K562 (cell line): ENCODE measurements at regions not wholly inside any gene's neighbourhood (a gene's known extent, or its start where the extent isn't known, plus 50 kb on each side); places are given as distances from the start of the nearest gene placed in this dataset.

Experiments
- ATAC-seq: fragments of 200-7000 bp; cut with Tn5 transposase; 3 replicates; pipeline ENCODE4 v1.9.1; 2020; ENCODE audit warnings: moderate library complexity
- BruUV-seq: library from RNA; stranded (reverse); fragments of 400-500 nt; replicated peaks from 2 replicates; lab custom pipeline; 2021; lab: Mats Ljungman, UMichigan
- CTCF ChIA-PET: fragments of 300-600 bp; formaldehyde crosslinking; extraction: SDS; loops from one replicate; lab custom pipeline; 2021; ENCODE audit warnings: low intra/inter-chr PET ratio; lab: Yijun Ruan, JAX
- POLR2A ChIA-PET: fragments of 300-600, 350-650 bp; sonication (Branson Sonifier 250); formaldehyde crosslinking; extraction: SDS; loops from one replicate; lab custom pipeline; 2021; ENCODE audit warnings: antibody characterized with exemption, inconsistent platforms; lab: Yijun Ruan, JAX
- DNase-seq, 4 experiments: peaks; one replicate each; pipeline versions ENCODE4 v3.0.0 to v3.0.0-alpha.2; 2011 to 2018; ENCODE audit warnings: low spot score in 3 of 4, mixed read lengths in 3 of 4; ENCODE audit errors: extremely low read depth in 1 of 4
- FAIRE-seq: peaks from 2 replicates; lab custom pipeline; 2011; peaks lifted over from hg19 to GRCh38; lab: Jason Lieb, UNC
- H2AFZ ChIP-seq: 2 replicates; pipeline ENCODE4 v1.6.0; 2011; ENCODE audit warnings: low read depth, low read length, control low read depth, inconsistent platforms
- H3K27ac ChIP-seq: fragments of 200-600 bp; 3 replicates; pipeline ENCODE4 v1.8.0; 2011; ENCODE audit warnings: low read depth, mild to moderate bottlenecking, control low read depth, inconsistent platforms, low read length, moderate library complexity, mixed read lengths; ENCODE audit errors: extremely low read depth
- H3K27me3 ChIP-seq, 2 experiments: fragments of 300-600 bp in 1 of 2; 2 replicates in 1 of 2; 3 replicates in 1 of 2; pipeline versions ENCODE4 v1.6.0 to v1.8.0; 2011; ENCODE audit warnings: inconsistent platforms in 2 of 2, low read length in 2 of 2, mild to moderate bottlenecking in 1 of 2, mixed read lengths in 1 of 2, moderate library complexity in 1 of 2; ENCODE audit not compliant: control insufficient read depth in 2 of 2, insufficient read depth in 2 of 2
- H3K36me3 ChIP-seq: fragments of 300-600 bp; 3 replicates; pipeline ENCODE4 v1.8.0; 2011; ENCODE audit warnings: mild to moderate bottlenecking, low read length, inconsistent platforms; ENCODE audit not compliant: control insufficient read depth, insufficient read depth
- H3K4me1 ChIP-seq, 2 experiments: fragments of 200-600 bp in 1 of 2; replicated peaks in 1 of 2; 2 replicates in 1 of 2; 3 replicates in 1 of 2; pipeline versions ENCODE4 v1.5.1 to v1.8.0; 2011; ENCODE audit warnings: inconsistent platforms in 2 of 2, low read length in 2 of 2, mild to moderate bottlenecking in 1 of 2, mixed read lengths in 1 of 2, moderate library complexity in 1 of 2; ENCODE audit not compliant: control insufficient read depth in 2 of 2, insufficient read depth in 2 of 2
- H3K4me2 ChIP-seq: 2 replicates; pipeline ENCODE4 v1.6.1; 2011; ENCODE audit warnings: low read length, control low read depth, inconsistent platforms, mixed read lengths; ENCODE audit not compliant: insufficient read depth
- H3K4me3 ChIP-seq: fragments of 200-600 bp; sonication (generic), shearing (Covaris generic); 2 replicates; pipeline ENCODE4 v1.5.1; 2016; ENCODE audit warnings: control low read depth, inconsistent platforms
- H3K79me2 ChIP-seq: fragments of 200-600 bp; 3 replicates; pipeline ENCODE4 v1.8.0; 2011; ENCODE audit warnings: low read length, inconsistent platforms; ENCODE audit not compliant: control insufficient read depth, insufficient read depth
- H3K9ac ChIP-seq, 2 experiments: 2 replicates each; pipeline versions ENCODE4 v1.6.0 to v1.6.1; 2011; ENCODE audit warnings: low read depth in 2 of 2, low read length in 2 of 2, control low read depth in 1 of 2, inconsistent platforms in 1 of 2, mild to moderate bottlenecking in 1 of 2, mixed read lengths in 1 of 2; ENCODE audit not compliant: insufficient read depth in 1 of 2
- H3K9me1 ChIP-seq: one replicate; pipeline ENCODE4 v1.6.0; 2011; ENCODE audit warnings: inconsistent platforms, mild to moderate bottlenecking, low read length, moderate library complexity; ENCODE audit not compliant: control insufficient read depth, insufficient read depth
- H3K9me3 ChIP-seq: replicated peaks from 2 replicates; pipeline ENCODE4 v1.5.1; 2011; ENCODE audit warnings: low read depth, low read length, inconsistent platforms; ENCODE audit not compliant: control insufficient read depth, insufficient read depth
- H4K20me1 ChIP-seq: replicated peaks from 2 replicates; pipeline ENCODE4 v1.6.1; 2011; ENCODE audit warnings: low read length, inconsistent platforms, mixed read lengths; ENCODE audit not compliant: control insufficient read depth, insufficient read depth
- FOXJ2 ChIP-seq: fragments of 200-800 bp; sonication (Bioruptor generic); IDR thresholded peaks from 2 replicates; pipeline ENCODE4 v1.6.1; 2016; ENCODE audit warnings: missing genetic modification characterization, missing compliant biosample characterization
- HOMEZ ChIP-seq: fragments of 250-450 bp; sonication (Bioruptor Pico); IDR thresholded peaks from 2 replicates; pipeline ENCODE4 v1.4.0; 2020; ENCODE audit warnings: mild to moderate bottlenecking, moderate library complexity
- PTBP1 ChIP-seq: fragments of 200-400 bp; formaldehyde crosslinking; IDR thresholded peaks from 2 replicates; pipeline ENCODE4 v1.6.1; 2017; ENCODE audit warnings: low read depth, low read length
- RHOXF2B ChIP-seq: fragments of 250-450 bp; sonication (Bioruptor Pico); conservative IDR thresholded peaks from 2 replicates; pipeline ENCODE4 v1.5.1; 2021
- TBL1XR1 ChIP-seq, 2 experiments: IDR thresholded peaks; 2 replicates each; pipeline ENCODE4 v1.6.1; 2012; ENCODE audit warnings: improper control_type of control experiment in 2 of 2, low read length in 2 of 2, mild to moderate bottlenecking in 1 of 2
- TFAP4 ChIP-seq: sonication (generic); formaldehyde crosslinking; IDR thresholded peaks from 2 replicates; pipeline ENCODE4 v1.8.0; 2022; ENCODE audit warnings: missing genetic modification reagents, mild to moderate bottlenecking, moderate library complexity, borderline replicate concordance
- TRIM28 ChIP-seq: fragments of 450-650 bp; IDR thresholded peaks from 2 replicates; pipeline ENCODE4 v1.6.1; 2017
- XRCC3 ChIP-seq: fragments of 450-650 bp; IDR thresholded peaks from 2 replicates; pipeline ENCODE4 v1.6.1; 2017; ENCODE audit warnings: mild to moderate bottlenecking, moderate library complexity
- ZBTB1 ChIP-seq: sonication (generic); formaldehyde crosslinking; IDR thresholded peaks from 2 replicates; pipeline ENCODE4 v1.8.1; 2023; ENCODE audit warnings: missing genetic modification reagents, low read depth, mild to moderate bottlenecking, borderline replicate concordance
- ZNF282 ChIP-seq: sonication (generic); formaldehyde crosslinking; IDR thresholded peaks from 2 replicates; pipeline ENCODE4 v1.8.1; 2023; ENCODE audit warnings: missing genetic modification reagents
- ZNF740 ChIP-seq, 3 experiments: fragments of 200-800 bp in 1 of 3; sonication (Bioruptor generic) in 1 of 3; sonication (generic) in 1 of 3; formaldehyde crosslinking in 1 of 3; IDR thresholded peaks; 2 replicates each; pipeline versions ENCODE4 v1.6.1 to v1.8.0; 2016 to 2022; ENCODE audit warnings: mild to moderate bottlenecking in 2 of 3, missing compliant biosample characterization in 2 of 3, missing genetic modification characterization in 2 of 3, missing genetic modification reagents in 1 of 3
- ZNF766 ChIP-seq: fragments of 200-800 bp; sonication (Bioruptor generic); conservative IDR thresholded peaks from 2 replicates; pipeline ENCODE4 v1.6.1; 2016; ENCODE audit warnings: missing genetic modification characterization, missing compliant biosample characterization
- WGBS: fragments of 100-300 bp; shearing (Covaris generic); methylation state at CpG from one replicate; pipeline ENCODE4 v1.1.6; 2016; ENCODE audit warnings: low coverage, mixed read lengths; ENCODE audit not compliant: insufficient coverage; ENCODE audit errors: missing lambda C conversion rate; 5-methylcytosine and 5-hydroxymethylcytosine counted together
- in situ Hi-C: fragments of 300-500 bp; cut with MboI; formaldehyde crosslinking; loops from 4 replicates; pipeline ENCODE4 v1.15.0; 2018; ENCODE audit warnings: inconsistent platforms, mixed read lengths
- intact Hi-C: fragments of 100-400 bp; cut with micrococcal nuclease; formaldehyde crosslinking; loops from 2 replicates; pipeline ENCODE4 v1.14.2; 2022
- TF ChIP-seq, protein P1 (sequence below): fragments of 450-650 bp; formaldehyde crosslinking; IDR thresholded peaks from 2 replicates; pipeline ENCODE4 v1.4.0; 2020; ENCODE audit warnings: mild to moderate bottlenecking, mixed read lengths

DNA sequence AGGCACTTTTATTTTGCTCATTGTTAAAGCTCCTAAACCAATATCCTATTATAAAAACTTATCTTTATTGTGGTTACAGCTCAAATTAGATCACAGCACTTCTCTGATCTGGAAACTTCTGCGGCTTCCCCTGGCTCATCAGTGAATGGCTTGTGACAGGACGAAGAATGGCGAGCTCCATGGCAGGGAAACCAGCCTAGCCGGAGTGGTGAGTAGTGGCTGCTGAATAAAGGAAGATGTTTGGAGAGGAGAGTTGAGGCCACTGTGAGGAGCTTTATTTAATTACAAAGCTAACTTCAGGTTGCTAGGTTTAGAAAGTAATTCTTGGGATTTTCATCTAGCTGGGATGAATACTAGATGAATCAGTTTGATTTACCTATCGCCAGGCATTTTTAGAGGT lies 213.5 kb downstream of the CYRIA start:
- peaks cover 0 to 8% of the 10 kb centered on the region in 2 experiments; a peak in 3 of 5 replicates for H3K27me3 ChIP-seq
- no TSS peak for BruUV-seq
- ATAC-seq = no peak
- no peak overlapping the region for H2AFZ ChIP-seq
- no peaks in the 10 kb centered on the region for H3K4me1 ChIP-seq
- H3K4me2 ChIP-seq = no peak overlapping the region
- ChIA-PET POLR2A (no interaction called here), CTCF (no interaction called here)
- no peak for TF ChIP-seq FOXJ2
- no peak for TF ChIP-seq ZNF766 (CRISPR knock-in tag)
- TF ChIP-seq ZNF740 (CRISPR knock-in tag; IDR thresholded peaks at IDR 0.05) = no peak
- TF ChIP-seq ZNF740 (tag; IDR thresholded peaks at IDR 0.05) = no peak
- TF ChIP-seq ZBTB1 (CRISPR knock-in tag) = no peak
- no peak for TF ChIP-seq ZNF282
- no peak for TF ChIP-seq TRIM28
- TF ChIP-seq TFAP4 (CRISPR knock-in tag) = no peak
- TF ChIP-seq, protein P1, sequence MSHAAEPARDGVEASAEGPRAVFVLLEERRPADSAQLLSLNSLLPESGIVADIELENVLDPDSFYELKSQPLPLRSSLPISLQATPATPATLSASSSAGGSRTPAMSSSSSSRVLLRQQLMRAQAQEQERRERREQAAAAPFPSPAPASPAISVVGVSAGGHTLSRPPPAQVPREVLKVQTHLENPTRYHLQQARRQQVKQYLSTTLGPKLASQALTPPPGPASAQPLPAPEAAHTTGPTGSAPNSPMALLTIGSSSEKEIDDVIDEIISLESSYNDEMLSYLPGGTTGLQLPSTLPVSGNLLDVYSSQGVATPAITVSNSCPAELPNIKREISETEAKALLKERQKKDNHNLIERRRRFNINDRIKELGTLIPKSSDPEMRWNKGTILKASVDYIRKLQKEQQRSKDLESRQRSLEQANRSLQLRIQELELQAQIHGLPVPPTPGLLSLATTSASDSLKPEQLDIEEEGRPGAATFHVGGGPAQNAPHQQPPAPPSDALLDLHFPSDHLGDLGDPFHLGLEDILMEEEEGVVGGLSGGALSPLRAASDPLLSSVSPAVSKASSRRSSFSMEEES (CRISPR knock-in tag) = no peak
- no peak for TF ChIP-seq HOMEZ
- TF ChIP-seq RHOXF2B (CRISPR knock-in tag) = no peak
- no peak for TF ChIP-seq PTBP1
- TF ChIP-seq XRCC3 = no peak
- TF ChIP-seq TBL1XR1 (IDR thresholded peaks at IDR 0.05; ENCODE audit: low read length in 2 of 2) = no peak
- WGBS = 1% methylated on average over 5 of the region's 5 CpGs
- no peak overlapping the region for H3K9ac ChIP-seq
- FAIRE-seq = no peak
- no peaks in the 10 kb centered on the region for H3K79me2 ChIP-seq
- H3K27ac ChIP-seq = no peak overlapping the region
- H3K36me3 ChIP-seq = no peaks in the 10 kb centered on the region
- H3K9me1 ChIP-seq = no peaks in the 10 kb centered on the region
- no peak for DNase-seq
- intact Hi-C loops = no loop called here
- H4K20me1 ChIP-seq = no peaks in the 10 kb centered on the region
- H3K9me3 ChIP-seq = no peaks in the 10 kb centered on the region
- in situ Hi-C loops = no loop called here
- no peak overlapping the region for H3K4me3 ChIP-seq
